Psoas muscle (tissue), 7 donors: ENCODE measurements at regions not wholly inside any gene's neighbourhood (a gene's known extent, or its start where the extent isn't known, plus 50 kb on each side); places are given as distances from the start of the nearest gene placed in this dataset.
A peak's percentile ranks its signal among the peaks of the same experiment; 100 is the strongest.

ENCODE experiments used
- ATAC-seq, 4 donors: fragments of 200-7000 bp; cut with Tn5 transposase; one replicate each; pipeline ENCODE4 v1.9.1; 2020; ENCODE audit warnings: moderate library complexity in 3 of 4, mild to moderate bottlenecking in 2 of 4
- DNase-seq, 2 donors: peaks; one replicate each; pipeline ENCODE4 v3.0.0-alpha.2; 2020
- H3K27ac ChIP-seq: fragments of 200-600 bp; one replicate; pipeline ENCODE4 v1.8.0; 2022
- H3K27me3 ChIP-seq, 3 donors: fragments of 200-600 bp in 1 of 3; one replicate each; pipeline versions ENCODE4 v1.6.1 to v1.8.0; 2013 to 2022; ENCODE audit warnings: low read length in 2 of 3, mild to moderate bottlenecking in 2 of 3, moderate library complexity in 1 of 3; ENCODE audit not compliant: insufficient read depth in 3 of 3
- H3K36me3 ChIP-seq, 2 donors: fragments of 200-600 bp in 1 of 2; one replicate each; pipeline versions ENCODE4 v1.6.1 to v1.8.0; 2013 to 2022; ENCODE audit warnings: low read depth in 1 of 2, mild to moderate bottlenecking in 1 of 2, moderate library complexity in 1 of 2; ENCODE audit not compliant: insufficient read depth in 1 of 2
- H3K4me1 ChIP-seq: fragments of 200-600 bp; one replicate; pipeline ENCODE4 v1.8.0; 2022
- H3K4me3 ChIP-seq: fragments of 200-600 bp; one replicate; pipeline ENCODE4 v1.8.0; 2022; ENCODE audit warnings: mild to moderate bottlenecking
- H3K9me3 ChIP-seq: fragments of 200-600 bp; one replicate; pipeline ENCODE4 v1.8.0; 2022
- CTCF ChIP-seq: fragments of 200-600 bp; IDR thresholded peaks from one replicate; pipeline ENCODE4 v1.8.0; 2022; ENCODE audit warnings: antibody characterized with exemption
- WGBS, 3 donors: extraction: QIAGEN DNeasy Blood & Tissue Kit; methylation state at CpG; one replicate each; pipeline versions ENCODE4 v1.1.6 to v1.1.7; 2013; 5-methylcytosine and 5-hydroxymethylcytosine counted together
- intact Hi-C, 2 donors: fragments of 100-400 bp; cut with DNase I; formaldehyde crosslinking; loops; one replicate each; pipeline versions ENCODE4 v1.11.0 to v1.14.2; 2022
- donor health status: healthy with polysubstance abuse.
- donor health status: DM: no; HTN: no; CAD: no; lungs with moderate emphysema.
- donor health status: Bipolar disorder and iron deficiency.
- donor health status: healthy.
- donor health status: DM: yes; HTN: yes; CAD: no.
- donor health status: DM: no; HTN: no; CAD: no.
- donor health status: DM: yes; HTN: yes; CAD: no.

GRCh38 chr5:168110870-168111832, 180.3 kb upstream of the WWC1 start:
- no peaks in the 10 kb centered on the region for H3K9me3 ChIP-seq
- intact Hi-C loops = no loop called here
- DNase-seq = no peak
- WGBS, 3 donors = 46 to 50% (median 49%) methylated on average over 14 of the region's 14 CpGs
- no peaks in the 10 kb centered on the region for H3K36me3 ChIP-seq
- ATAC-seq = no peak
- no peak for TF ChIP-seq CTCF
- H3K4me1 ChIP-seq = no peaks in the 10 kb centered on the region
- peaks cover 0 to 4% (median 0%) of the 10 kb centered on the region in 3 donors for H3K27me3 ChIP-seq
- no peak overlapping the region for H3K4me3 ChIP-seq
- H3K27ac ChIP-seq = no peak overlapping the region

GRCh38 chr5:168114444-168115017, 176.9 kb upstream of the WWC1 start:
- peak; percentile 18 for TF ChIP-seq CTCF
- H3K4me1 ChIP-seq = no peaks in the 10 kb centered on the region
- no peaks in the 10 kb centered on the region for H3K9me3 ChIP-seq
- DNase-seq (no peak), ATAC-seq (no peak)
- no peak overlapping the region for H3K4me3 ChIP-seq
- no peaks in the 10 kb centered on the region for H3K36me3 ChIP-seq
- peaks cover 0 to 4% (median 1%) of the 10 kb centered on the region in 3 donors for H3K27me3 ChIP-seq
- no peak overlapping the region for H3K27ac ChIP-seq
- 58 to 70% (median 69%) methylated on average over 6 of the region's 6 CpGs for WGBS, 3 donors
- intact Hi-C loops = no loop called here

GRCh38 chr5:168117469-168117868, 174.0 kb upstream of the WWC1 start:
- DNase-seq (no peak), ATAC-seq (no peak)
- no peak for TF ChIP-seq CTCF
- H3K27me3 ChIP-seq = peaks cover 0 to 4% (median 1%) of the 10 kb centered on the region in 3 donors
- H3K4me3 ChIP-seq = no peak overlapping the region
- no peaks in the 10 kb centered on the region for H3K4me1 ChIP-seq
- H3K9me3 ChIP-seq = no peaks in the 10 kb centered on the region
- WGBS, 3 donors = 91 to 92% (median 92%) methylated on average over 5 of the region's 5 CpGs
- H3K27ac ChIP-seq = no peak overlapping the region
- intact Hi-C loops = no loop called here
- no peaks in the 10 kb centered on the region for H3K36me3 ChIP-seq

GRCh38 chr5:168118042-168118668, 173.3 kb upstream of the WWC1 start:
- no peaks in the 10 kb centered on the region for H3K9me3 ChIP-seq
- ATAC-seq (no peak), DNase-seq (no peak)
- H3K27me3 ChIP-seq = peaks cover 0 to 4% (median 1%) of the 10 kb centered on the region in 3 donors
- intact Hi-C loops = no loop called here
- no peak overlapping the region for H3K27ac ChIP-seq
- H3K36me3 ChIP-seq = no peaks in the 10 kb centered on the region
- no peaks in the 10 kb centered on the region for H3K4me1 ChIP-seq
- WGBS, 3 donors = 56 to 61% (median 59%) methylated on average over 16 of the region's 16 CpGs
- TF ChIP-seq CTCF = no peak
- no peak overlapping the region for H3K4me3 ChIP-seq
